Smooth muscle cell (in vitro differentiated cells): ENCODE measurements at regions not wholly inside any gene's neighbourhood (a gene's known extent, or its start where the extent isn't known, plus 50 kb on each side); places are given as distances from the start of the nearest gene placed in this dataset.
A peak's percentile ranks its signal among the peaks of the same experiment; 100 is the strongest.

Experiments
- DNase-seq: peaks from one replicate; lab custom pipeline; 2025; ENCODE audit not compliant: unreplicated experiment; lab: John Stamatoyannopoulos, UW
- H2AFZ ChIP-seq: fragments of 200-600 bp; sonication (generic); 2 replicates; pipeline ENCODE4 v1.6.0; 2016; ENCODE audit warnings: antibody characterized with exemption, low read depth, mild to moderate bottlenecking
- H3F3A ChIP-seq: fragments of 200-600 bp; sonication (generic); 2 replicates; pipeline ENCODE4 v1.6.0; 2017; ENCODE audit warnings: antibody characterized with exemption, low read depth
- H3K27ac ChIP-seq: fragments of 200-600 bp; sonication (generic); 2 replicates; pipeline ENCODE4 v1.5.1; 2016; ENCODE audit warnings: low read depth, mild to moderate bottlenecking
- H3K27me3 ChIP-seq: fragments of 200-600 bp; sonication (generic); 2 replicates; pipeline ENCODE4 v1.6.1; 2016; ENCODE audit warnings: low read depth, mild to moderate bottlenecking
- H3K36me3 ChIP-seq: fragments of 200-600 bp; sonication (generic); 2 replicates; pipeline ENCODE4 v1.5.1; 2016; ENCODE audit warnings: low read depth
- H3K4me1 ChIP-seq: fragments of 200-600 bp; sonication (generic); 2 replicates; pipeline ENCODE4 v1.5.1; 2016; ENCODE audit warnings: low read depth
- H3K4me2 ChIP-seq: fragments of 200-600 bp; sonication (generic); 2 replicates; pipeline ENCODE4 v1.6.0; 2016; ENCODE audit warnings: mild to moderate bottlenecking
- H3K4me3 ChIP-seq: fragments of 200-600 bp; sonication (generic); 2 replicates; pipeline ENCODE4 v1.5.1; 2016; ENCODE audit warnings: mild to moderate bottlenecking
- H3K79me2 ChIP-seq: fragments of 200-600 bp; sonication (generic); 2 replicates; pipeline ENCODE4 v1.6.0; 2016; ENCODE audit warnings: low read depth, mild to moderate bottlenecking
- H3K9ac ChIP-seq: fragments of 200-600 bp; sonication (generic); 2 replicates; pipeline ENCODE4 v1.6.0; 2016; ENCODE audit warnings: low read depth
- H3K9me3 ChIP-seq: fragments of 200-600 bp; sonication (generic); replicated peaks from 2 replicates; pipeline ENCODE4 v1.5.1; 2016; ENCODE audit warnings: low read depth
- H4K20me1 ChIP-seq: fragments of 200-600 bp; sonication (generic); 2 replicates; pipeline ENCODE4 v1.6.0; 2016; ENCODE audit warnings: low read depth
- WGBS: methylation state at CpG from one replicate; pipeline ENCODE4 v1.1.7; 2016; ENCODE audit warnings: low lambda C conversion rate; 5-methylcytosine and 5-hydroxymethylcytosine counted together
- TF ChIP-seq, protein P1 (sequence below): fragments of 200-600 bp; sonication (generic); IDR thresholded peaks from 2 replicates; pipeline ENCODE4 v1.5.1; 2017; ENCODE audit warnings: borderline replicate concordance, mild to moderate bottlenecking, antibody characterized with exemption; ENCODE audit not compliant: insufficient read depth, poor library complexity, severe bottlenecking

- H3K9me3 ChIP-seq = no peaks in the 10 kb centered on the region
- 77% methylated on average over 6 of the region's 6 CpGs for WGBS
These were observed 207.9 kb downstream of the NXNL2 start for GRCh38 chr9:88742905-88743304.

GRCh38 chr9:88745276-88746001 is 210.5 kb downstream of the NXNL2 start:
- H4K20me1 ChIP-seq = no peaks in the 10 kb centered on the region
- H3K27me3 ChIP-seq = no peaks in the 10 kb centered on the region
- no peak for DNase-seq
- TF ChIP-seq, protein P1, sequence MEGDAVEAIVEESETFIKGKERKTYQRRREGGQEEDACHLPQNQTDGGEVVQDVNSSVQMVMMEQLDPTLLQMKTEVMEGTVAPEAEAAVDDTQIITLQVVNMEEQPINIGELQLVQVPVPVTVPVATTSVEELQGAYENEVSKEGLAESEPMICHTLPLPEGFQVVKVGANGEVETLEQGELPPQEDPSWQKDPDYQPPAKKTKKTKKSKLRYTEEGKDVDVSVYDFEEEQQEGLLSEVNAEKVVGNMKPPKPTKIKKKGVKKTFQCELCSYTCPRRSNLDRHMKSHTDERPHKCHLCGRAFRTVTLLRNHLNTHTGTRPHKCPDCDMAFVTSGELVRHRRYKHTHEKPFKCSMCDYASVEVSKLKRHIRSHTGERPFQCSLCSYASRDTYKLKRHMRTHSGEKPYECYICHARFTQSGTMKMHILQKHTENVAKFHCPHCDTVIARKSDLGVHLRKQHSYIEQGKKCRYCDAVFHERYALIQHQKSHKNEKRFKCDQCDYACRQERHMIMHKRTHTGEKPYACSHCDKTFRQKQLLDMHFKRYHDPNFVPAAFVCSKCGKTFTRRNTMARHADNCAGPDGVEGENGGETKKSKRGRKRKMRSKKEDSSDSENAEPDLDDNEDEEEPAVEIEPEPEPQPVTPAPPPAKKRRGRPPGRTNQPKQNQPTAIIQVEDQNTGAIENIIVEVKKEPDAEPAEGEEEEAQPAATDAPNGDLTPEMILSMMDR = no peak
- H3K9me3 ChIP-seq = no peaks in the 10 kb centered on the region
- peak overlapping the region; percentile 98 for H3K27ac ChIP-seq
- H3F3A ChIP-seq = peaks cover 52% of the 10 kb centered on the region
- peak overlapping the region; percentile 59 for H3K4me2 ChIP-seq
- peaks cover 38% of the 10 kb centered on the region for H3K4me1 ChIP-seq
- H2AFZ ChIP-seq = no peak overlapping the region
- WGBS = 18% methylated on average over 2 of the region's 2 CpGs
- H3K4me3 ChIP-seq = no peak overlapping the region
- no peak overlapping the region for H3K9ac ChIP-seq
- no peaks in the 10 kb centered on the region for H3K79me2 ChIP-seq
- H3K36me3 ChIP-seq = no peaks in the 10 kb centered on the region

More at GRCh38 chr9:88742905-88743304, 207.9 kb downstream of the NXNL2 start:
- Histone ChIP-seq H3K27ac (peak overlapping the region; percentile 11), H3K4me3 (no peak overlapping the region), H3K4me2 (peak overlapping the region; percentile 30), H3K4me1 (peaks cover 27% of the 10 kb centered on the region), H3K79me2 (no peaks in the 10 kb centered on the region), H3F3A (peaks cover 33% of the 10 kb centered on the region), H3K36me3 (no peaks in the 10 kb centered on the region), H3K9ac (no peak overlapping the region), H3K27me3 (no peaks in the 10 kb centered on the region), H4K20me1 (no peaks in the 10 kb centered on the region), H2AFZ (no peak overlapping the region)
- TF ChIP-seq, protein P1 = no peak
- no peak for DNase-seq

DNA sequence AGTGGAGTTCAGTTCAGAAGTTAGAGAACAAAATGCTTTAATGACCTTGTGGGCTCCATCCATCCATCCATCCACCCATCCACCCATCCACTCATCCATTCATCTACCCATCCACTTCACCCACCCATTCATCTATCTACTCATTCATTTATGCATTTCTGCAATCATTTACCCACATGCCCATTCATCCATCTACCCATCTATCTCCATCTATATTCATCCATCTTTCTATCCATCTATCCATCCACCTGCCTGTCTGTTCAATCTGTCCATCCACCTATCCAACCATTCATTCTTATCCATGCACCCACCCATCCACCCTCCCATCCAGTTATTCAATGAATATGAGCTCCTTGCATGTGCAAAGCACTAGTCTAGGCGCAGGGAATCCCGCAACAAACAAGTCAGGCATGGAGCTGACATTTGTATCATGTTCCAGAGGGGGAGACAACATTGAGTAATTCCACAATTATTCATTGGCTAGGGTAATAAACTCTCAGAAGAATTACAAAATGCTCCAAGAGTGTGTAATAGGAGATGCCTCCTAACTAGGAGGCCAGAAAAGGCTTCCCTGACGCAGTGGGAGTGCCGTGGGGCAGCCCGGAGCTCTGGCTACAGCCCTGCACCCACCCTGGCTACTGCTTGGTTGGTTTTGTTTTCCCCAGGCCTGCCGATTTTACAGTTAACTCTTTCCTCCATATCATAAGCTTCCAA is 211.2 kb downstream of the NXNL2 start:
- H2AFZ ChIP-seq = no peak overlapping the region
- peak overlapping the region; percentile 98 for H3K27ac ChIP-seq
- no peak overlapping the region for H3K4me3 ChIP-seq
- H3K27me3 ChIP-seq = no peaks in the 10 kb centered on the region
- H4K20me1 ChIP-seq = no peaks in the 10 kb centered on the region
- 8% methylated on average over 6 of the region's 6 CpGs for WGBS
- H3F3A ChIP-seq = peaks cover 52% of the 10 kb centered on the region
- H3K36me3 ChIP-seq = no peaks in the 10 kb centered on the region
- peak overlapping the region; percentile 75 for H3K9ac ChIP-seq
- H3K4me1 ChIP-seq = peaks cover 38% of the 10 kb centered on the region
- no peak for DNase-seq
- H3K9me3 ChIP-seq = no peaks in the 10 kb centered on the region
- H3K79me2 ChIP-seq = no peaks in the 10 kb centered on the region
- H3K4me2 ChIP-seq = peak overlapping the region; percentile 76
- TF ChIP-seq, protein P1 = no peak
